Renal cortical epithelial cell (primary cell): ENCODE measurements at regions not wholly inside any gene's neighbourhood (a gene's known extent, or its start where the extent isn't known, plus 50 kb on each side); places are given as distances from the start of the nearest gene placed in this dataset.

Source experiments
- DNase-seq: peaks from one replicate; pipeline ENCODE4 v3.0.0-alpha.2; 2011; ENCODE audit warnings: low read depth

- DNase-seq = no peak
Measured at GRCh38 chr11:39144351-39145130, 2314.9 kb downstream of the LRRC4C start.

DNA sequence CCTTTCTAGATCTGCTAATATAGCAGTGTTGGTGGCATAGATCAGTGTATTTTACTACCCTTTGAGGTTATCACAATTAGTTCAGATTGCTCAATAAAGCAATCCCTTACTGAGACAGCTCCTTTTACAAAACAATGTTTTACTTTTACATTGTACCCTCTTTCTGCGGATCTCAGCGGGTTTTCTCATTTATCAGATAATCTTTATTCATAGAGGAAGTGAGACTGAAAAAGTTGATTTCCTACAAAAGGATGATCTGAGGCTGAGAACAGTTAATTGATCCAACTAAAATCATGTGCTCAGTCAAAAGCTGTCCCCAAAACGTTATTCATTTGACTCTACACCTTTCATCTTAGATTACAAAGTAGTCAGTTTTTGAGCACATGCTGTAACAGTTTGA is 2319.9 kb downstream of the LRRC4C start:
- DNase-seq = no peak

GRCh38 chr11:39120890-39121289 is 2338.6 kb downstream of the LRRC4C start:
- no peak for DNase-seq

DNA sequence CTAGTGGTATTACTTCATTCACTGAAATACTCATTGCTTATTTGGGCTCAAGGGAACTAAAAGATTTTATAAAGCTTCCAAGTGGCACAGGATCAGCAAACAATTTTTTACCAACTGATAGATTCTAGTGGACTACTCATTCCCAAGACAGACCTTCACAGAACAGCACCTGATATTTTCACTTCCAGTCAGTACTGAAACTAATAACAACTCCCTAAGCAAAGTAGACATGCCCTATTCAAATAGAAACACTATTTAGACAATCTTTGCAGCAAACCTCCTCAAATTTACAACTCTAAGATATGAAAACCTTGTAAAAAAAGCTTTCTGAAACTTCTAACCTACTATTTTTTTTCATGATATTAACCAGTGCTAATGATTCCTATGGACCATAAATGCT is 2345.8 kb downstream of the LRRC4C start:
- no peak for DNase-seq

DNA sequence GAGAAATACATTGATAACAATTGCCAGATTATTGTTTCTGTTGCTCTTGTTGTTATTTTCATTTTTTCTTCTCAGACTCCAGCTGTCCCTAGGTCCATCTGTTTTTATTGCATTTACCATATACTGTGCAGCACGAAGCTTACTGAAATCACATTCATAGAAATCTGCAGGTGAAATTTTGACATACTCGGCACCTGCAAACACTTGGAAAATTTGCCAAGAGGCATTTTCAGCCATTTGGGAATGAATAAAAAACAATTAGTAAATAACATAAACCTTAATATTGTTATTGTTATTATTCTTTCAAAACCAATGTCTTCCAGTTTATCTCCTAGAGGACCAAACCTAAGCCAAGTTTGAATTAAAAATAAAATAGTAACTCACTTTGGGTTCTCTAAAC is 2357.2 kb downstream of the LRRC4C start:
- DNase-seq = no peak

DNA sequence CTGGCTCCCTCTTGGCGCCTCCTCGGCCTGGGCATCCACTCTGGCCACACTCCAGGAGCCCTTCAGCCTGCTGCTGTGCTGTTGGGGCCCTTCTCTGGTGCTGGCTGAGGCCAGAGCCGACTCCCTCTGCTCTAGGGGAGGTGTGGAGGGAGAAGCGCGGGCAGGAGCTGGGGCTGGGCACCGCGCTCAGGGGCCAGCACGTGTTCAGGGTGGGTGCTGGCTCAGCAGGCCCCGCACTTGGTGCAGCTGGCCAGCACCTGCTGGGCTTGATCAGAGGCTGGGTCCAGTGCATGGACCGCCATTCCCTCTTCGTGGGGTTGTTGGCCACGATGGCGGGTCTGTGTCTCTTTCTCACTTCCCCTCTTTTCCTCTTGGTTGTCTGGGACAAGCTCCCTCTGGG is 2381.0 kb downstream of the LRRC4C start:
- no peak for DNase-seq

GRCh38 chr11:39037611-39038010 is 2421.8 kb downstream of the LRRC4C start:
- no peak for DNase-seq

DNA sequence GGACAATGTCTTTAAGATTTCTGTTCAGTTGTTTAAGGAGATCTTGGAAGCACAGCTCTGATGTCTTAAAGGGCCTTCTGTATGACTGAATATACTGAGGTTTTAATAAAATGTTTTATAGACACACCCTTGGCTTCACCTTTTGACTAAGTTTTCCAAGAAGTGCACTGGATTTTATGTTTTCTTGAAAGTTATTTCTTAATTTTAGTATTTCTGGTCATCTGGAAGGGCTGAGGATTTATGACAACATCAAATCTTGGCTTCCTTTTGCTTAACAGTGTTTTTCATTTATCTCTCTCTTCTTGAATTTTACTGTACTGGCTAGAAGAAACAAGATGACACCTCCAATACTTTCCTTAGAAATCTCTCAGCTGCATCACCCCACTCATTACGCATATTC is 2423.4 kb downstream of the LRRC4C start:
- DNase-seq = no peak

GRCh38 chr11:39021539-39021938 is 2423.5 kb upstream of the RAG2 start:
- DNase-seq = no peak

DNA sequence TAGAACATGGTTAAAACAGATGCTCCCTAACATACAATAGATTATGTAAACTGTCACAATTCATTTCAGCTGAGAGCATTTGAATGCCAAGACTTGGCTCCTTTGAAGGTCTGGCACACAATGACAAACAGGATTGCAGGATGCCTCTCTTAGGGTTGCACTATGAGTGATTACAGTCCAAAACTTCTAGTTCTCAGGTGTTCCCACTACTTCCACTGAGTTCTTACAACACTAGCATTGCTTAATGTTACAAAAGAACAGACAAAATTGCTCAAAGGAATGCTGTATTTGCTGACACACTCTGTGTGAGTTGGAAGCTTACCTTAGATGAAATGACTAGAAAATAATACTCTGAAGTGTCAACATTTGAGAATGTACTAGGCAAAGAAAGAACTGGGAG is 2413.8 kb upstream of the RAG2 start:
- DNase-seq = no peak

GRCh38 chr11:38990841-38991240 is 2392.8 kb upstream of the RAG2 start:
- no peak for DNase-seq

- DNase-seq = no peak
Measured at GRCh38 chr11:38990139-38990538, 2392.1 kb upstream of the RAG2 start.

DNA sequence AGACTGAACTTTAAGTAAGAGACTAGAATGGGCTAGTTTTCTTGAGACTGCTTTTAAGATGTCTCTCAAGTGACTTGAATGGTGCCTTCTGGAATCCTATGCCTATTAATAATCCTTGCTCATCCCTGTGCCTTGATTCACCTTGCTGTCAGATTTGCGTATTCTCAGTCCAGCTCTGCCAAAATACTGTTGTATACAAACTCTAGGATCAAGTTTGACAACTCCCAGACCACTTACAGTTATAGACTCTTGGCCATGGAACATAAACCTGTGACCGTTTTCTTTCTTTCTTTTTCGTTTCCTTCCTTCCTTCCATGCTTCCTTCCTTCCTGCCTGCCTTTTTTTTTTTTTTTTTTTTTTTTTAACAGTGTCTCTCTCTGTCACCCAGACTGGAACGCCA is 2390.9 kb upstream of the RAG2 start:
- DNase-seq = no peak

GRCh38 chr11:38972220-38972619 is 2374.2 kb upstream of the RAG2 start:
- no peak for DNase-seq

- peak; percentile 1 for DNase-seq
Measured at GRCh38 chr11:38971141-38971540, 2373.1 kb upstream of the RAG2 start.

- DNase-seq = no peak
Measured at GRCh38 chr11:38968951-38969350, 2370.9 kb upstream of the RAG2 start.

DNA sequence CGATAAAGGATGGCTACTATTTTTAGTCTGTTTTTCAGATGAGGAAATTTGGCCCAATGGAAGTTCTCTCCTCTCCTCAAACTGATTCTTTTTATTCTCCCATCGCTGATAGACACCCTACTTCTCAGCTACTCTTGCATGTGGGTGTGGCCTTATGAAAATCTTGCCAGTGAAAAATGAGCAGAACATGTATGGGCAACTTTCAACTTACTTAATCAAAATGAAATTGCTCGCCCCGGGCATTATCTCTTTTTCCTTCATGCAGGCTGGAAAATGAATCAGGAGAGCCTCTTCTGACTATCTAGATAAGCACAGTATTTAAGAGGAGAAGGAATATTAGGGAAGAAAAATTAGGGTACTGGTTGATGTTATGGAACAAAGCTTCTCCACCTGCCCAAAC is 2354.7 kb upstream of the RAG2 start:
- no peak for DNase-seq

DNA sequence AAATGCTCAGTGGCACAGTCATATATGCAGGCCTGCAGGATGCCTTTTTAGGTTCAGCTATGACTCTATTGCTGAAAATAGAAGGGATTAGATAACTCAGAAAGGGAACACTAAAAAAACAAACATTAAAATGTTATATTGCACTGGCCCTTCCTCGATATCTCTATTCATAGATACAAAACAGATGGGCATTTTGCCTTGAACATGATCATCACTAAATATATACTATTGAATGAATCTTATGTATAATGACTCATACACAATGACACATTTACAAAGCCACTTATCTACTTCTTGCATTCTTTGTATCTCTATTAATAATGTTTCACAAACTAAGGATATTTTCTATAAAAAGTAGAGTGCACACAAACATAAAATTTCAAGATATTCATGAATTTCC is 2352.8 kb upstream of the RAG2 start:
- DNase-seq = no peak

GRCh38 chr11:38948392-38948791 is 2350.4 kb upstream of the RAG2 start:
- DNase-seq = no peak

DNA sequence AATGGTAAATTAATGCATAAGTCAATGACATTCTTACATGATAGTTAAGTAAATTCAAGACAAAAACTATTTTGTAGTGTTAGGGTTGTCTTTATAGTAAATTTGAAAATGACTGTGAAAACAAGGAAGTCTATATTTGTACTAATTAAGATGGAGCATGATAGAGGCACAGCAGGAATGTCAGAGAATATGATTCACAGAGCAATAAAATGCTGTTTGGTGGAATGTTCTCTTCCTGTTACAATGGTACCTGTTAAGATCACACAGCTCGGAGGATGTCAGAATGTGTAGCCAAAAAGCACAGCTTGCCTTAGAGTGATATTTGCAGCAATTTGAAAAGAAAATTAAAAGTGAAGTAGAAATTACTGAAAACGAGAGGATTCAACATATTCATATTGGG is 2339.7 kb upstream of the RAG2 start:
- no peak for DNase-seq

DNA sequence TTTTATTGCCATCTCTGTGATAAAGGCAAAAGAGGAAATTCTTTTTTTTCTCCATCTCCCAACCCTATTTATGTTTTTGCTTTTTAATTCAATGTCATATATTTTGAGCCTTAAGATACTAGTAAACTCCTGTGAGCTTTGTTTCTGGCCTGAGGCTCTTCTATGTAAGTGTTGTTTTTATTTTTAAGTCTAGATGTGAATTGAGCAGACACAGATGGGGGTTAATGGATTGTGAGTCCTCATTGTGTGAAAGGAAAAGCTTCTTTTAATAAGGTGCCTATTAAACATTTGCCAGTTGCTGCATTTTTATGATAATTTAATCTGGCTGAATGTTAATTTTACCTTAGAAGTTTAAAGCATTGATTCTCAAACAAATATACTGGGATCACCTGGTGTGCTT is 2337.9 kb upstream of the RAG2 start:
- no peak for DNase-seq

DNA sequence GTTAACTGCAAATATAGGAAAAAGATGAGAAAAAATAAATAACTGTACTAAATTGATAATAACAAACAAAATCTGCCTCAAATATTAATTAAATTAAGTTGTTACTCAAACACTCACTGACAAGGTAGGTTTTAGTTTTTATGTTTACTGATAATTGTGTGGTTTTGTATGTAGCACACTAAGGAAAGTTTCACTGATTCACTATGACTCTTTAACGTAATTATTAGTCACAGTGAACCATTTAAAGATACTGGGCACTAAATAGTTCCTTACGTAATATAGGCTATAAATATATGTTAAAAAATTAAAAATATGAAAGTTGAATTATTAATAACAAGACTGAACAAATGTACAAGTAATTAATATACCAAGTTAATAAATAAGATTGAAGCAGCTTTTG is 2330.0 kb upstream of the RAG2 start:
- DNase-seq = no peak

GRCh38 chr11:38924644-38925043 is 2326.6 kb upstream of the RAG2 start:
- DNase-seq = no peak

DNA sequence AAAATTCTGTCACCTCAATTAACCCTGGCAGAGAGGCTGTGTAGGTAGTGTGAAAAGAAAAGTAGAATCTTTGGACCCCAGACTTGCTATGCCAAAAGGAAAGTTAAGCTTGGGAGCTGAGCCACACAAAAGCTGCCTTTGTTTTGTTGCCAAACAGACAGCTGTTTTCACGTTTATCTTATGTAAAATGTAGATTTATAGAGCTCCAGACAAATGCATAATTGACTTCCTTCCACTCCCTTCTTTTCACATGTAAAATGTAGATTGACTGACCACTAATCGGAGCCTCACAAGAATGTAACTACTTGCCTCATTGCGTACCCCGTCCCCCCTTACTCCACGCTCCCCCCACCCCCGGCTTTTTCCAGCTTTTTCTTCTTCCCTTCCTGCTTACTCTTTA is 2302.2 kb upstream of the RAG2 start:
- no peak for DNase-seq
